Adrenal gland (tissue), 9 donors: ENCODE measurements at regions not wholly inside any gene's neighbourhood (a gene's known extent, or its start where the extent isn't known, plus 50 kb on each side); places are given as distances from the start of the nearest gene placed in this dataset.

Experiments used
- DNase-seq, 7 donors: peaks; one replicate each; pipeline ENCODE4 v3.0.0-alpha.2; 2019 to 2020
- H3K27ac ChIP-seq, 5 donors: fragments of 200-600 bp; sonication (generic) in 4 of 5; 1 replicate in 3 of 5; 2 replicates in 2 of 5; pipeline versions ENCODE4 v1.5.1 to v1.8.0; 2016 to 2020; ENCODE audit warnings: mild to moderate bottlenecking in 1 of 5
- H3K27me3 ChIP-seq: fragments of 200-600 bp; 2 replicates; pipeline ENCODE4 v1.8.0; 2021
- H3K36me3 ChIP-seq, 2 donors: fragments of 200-600 bp; replicated peaks in 1 of 2; 1 replicate in 1 of 2; 2 replicates in 1 of 2; pipeline versions ENCODE4 v1.5.1 to v1.8.0; 2018 to 2022
- H3K4me1 ChIP-seq, 2 donors: fragments of 200-600 bp; replicated peaks in 1 of 2; 1 replicate in 1 of 2; 2 replicates in 1 of 2; pipeline versions ENCODE4 v1.5.1 to v1.8.0; 2018 to 2021
- H3K4me3 ChIP-seq, 4 donors: fragments of 200-600 bp; sonication (generic) in 3 of 4; one replicate each; pipeline ENCODE4 v1.5.1; 2016 to 2018
- H3K9me3 ChIP-seq, 3 donors: fragments of 200-600 bp; sonication (generic) in 1 of 3; replicated peaks in 1 of 3; 1 replicate in 2 of 3; 2 replicates in 1 of 3; pipeline versions ENCODE4 v1.5.1 to v1.8.0; 2016 to 2021
- POLR2A ChIP-seq, 2 donors: fragments of 450-650 bp; IDR thresholded peaks; one replicate each; pipeline ENCODE4 v1.6.1; 2017; ENCODE audit warnings: antibody characterized with exemption in 2 of 2, mild to moderate bottlenecking in 2 of 2, moderate library complexity in 1 of 2
- WGBS, 4 donors: extraction: QIAGEN DNeasy Blood & Tissue Kit in 2 of 4; methylation state at CpG; one replicate each; pipeline versions ENCODE4 v1.1.5 to v1.1.7; 2013 to 2017; 5-methylcytosine and 5-hydroxymethylcytosine counted together
- intact Hi-C, 2 donors: fragments of 100-400 bp; cut with DNase I; formaldehyde crosslinking; loops; one replicate each; pipeline versions ENCODE4 v1.14.1 to v1.15.0; 2022 to 2023
- TF ChIP-seq, protein P1 (sequence below), 6 experiments: fragments of 450-650 bp in 4 of 6; fragments of 200-600 bp in 2 of 6; sonication (generic) in 1 of 6; IDR thresholded peaks; 1 replicate in 5 of 6; 2 replicates in 1 of 6; pipeline versions ENCODE4 v1.5.1 to v1.8.0; 2016 to 2021; ENCODE audit warnings: antibody characterized with exemption in 6 of 6, mild to moderate bottlenecking in 2 of 6, moderate library complexity in 1 of 6
- donor health status: healthy with polysubstance abuse.
- donor health status: Bipolar disorder and iron deficiency.
- donor health status: DM: yes; HTN: yes; CAD: no.
- donor health status: DM: no; HTN: no; CAD: no.
- donor health status: DM: no; HTN: no; CAD: no.

DNA sequence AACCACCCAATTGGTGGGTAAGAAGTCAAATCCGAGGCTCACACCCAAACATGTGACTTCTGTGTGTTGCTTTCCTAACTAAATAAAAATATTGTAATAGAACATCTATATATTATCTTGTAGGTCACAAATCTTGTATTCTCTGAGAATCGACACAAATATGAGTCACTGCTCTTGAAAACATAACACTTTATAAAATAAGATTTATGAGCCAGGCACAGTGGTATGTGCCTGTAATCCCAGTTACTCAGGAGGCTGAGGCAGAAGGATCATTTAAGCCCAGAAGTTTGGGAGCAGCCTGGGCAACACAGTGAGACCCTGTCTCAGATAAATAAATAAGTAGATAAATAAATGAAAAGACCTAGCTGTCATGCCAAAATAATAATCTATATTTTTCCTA is 624.1 kb downstream of the ANXA1 start:
- intact Hi-C loops, result no loop called here
- TF ChIP-seq POLR2A (IDR thresholded peaks at IDR 0.05), result no peak
- TF ChIP-seq, protein P1, sequence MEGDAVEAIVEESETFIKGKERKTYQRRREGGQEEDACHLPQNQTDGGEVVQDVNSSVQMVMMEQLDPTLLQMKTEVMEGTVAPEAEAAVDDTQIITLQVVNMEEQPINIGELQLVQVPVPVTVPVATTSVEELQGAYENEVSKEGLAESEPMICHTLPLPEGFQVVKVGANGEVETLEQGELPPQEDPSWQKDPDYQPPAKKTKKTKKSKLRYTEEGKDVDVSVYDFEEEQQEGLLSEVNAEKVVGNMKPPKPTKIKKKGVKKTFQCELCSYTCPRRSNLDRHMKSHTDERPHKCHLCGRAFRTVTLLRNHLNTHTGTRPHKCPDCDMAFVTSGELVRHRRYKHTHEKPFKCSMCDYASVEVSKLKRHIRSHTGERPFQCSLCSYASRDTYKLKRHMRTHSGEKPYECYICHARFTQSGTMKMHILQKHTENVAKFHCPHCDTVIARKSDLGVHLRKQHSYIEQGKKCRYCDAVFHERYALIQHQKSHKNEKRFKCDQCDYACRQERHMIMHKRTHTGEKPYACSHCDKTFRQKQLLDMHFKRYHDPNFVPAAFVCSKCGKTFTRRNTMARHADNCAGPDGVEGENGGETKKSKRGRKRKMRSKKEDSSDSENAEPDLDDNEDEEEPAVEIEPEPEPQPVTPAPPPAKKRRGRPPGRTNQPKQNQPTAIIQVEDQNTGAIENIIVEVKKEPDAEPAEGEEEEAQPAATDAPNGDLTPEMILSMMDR (IDR thresholded peaks at IDR 0.05), result no peak
- no peaks in the 10 kb centered on the region for H3K27me3 ChIP-seq
- no peak overlapping the region for H3K27ac ChIP-seq
- DNase-seq, result no peak
- H3K4me1 ChIP-seq, result no peaks in the 10 kb centered on the region
- 47 to 66% (median 62%) methylated on average over 2 of the region's 2 CpGs for WGBS, 4 donors
- H3K9me3 ChIP-seq, result no peaks in the 10 kb centered on the region
- H3K36me3 ChIP-seq, result no peaks in the 10 kb centered on the region
- no peak overlapping the region for H3K4me3 ChIP-seq

DNA sequence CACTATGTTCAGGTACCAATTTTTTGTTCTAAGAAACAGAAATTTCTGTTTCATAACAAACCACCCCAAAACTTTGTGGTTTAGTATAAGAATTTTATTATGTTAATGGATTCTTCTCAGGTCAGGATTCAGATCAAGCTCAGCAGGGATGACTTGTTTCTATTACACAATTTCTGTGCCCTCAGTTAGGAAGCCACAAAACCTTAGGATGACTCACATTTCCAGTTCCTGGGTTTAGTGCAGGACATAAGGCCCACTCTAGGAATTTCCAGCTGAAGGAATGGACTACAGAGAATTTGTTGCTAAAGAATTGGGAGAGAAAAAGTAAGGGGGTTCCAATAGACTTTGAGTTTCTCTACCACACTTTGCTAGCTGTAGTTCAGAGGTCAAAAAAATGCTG is 629.3 kb downstream of the ANXA1 start:
- Histone ChIP-seq H3K36me3 (no peaks in the 10 kb centered on the region), H3K9me3 (no peaks in the 10 kb centered on the region), H3K4me1 (no peaks in the 10 kb centered on the region), H3K4me3 (no peak overlapping the region), H3K27ac (no peak overlapping the region), H3K27me3 (no peaks in the 10 kb centered on the region)
- intact Hi-C loops, result no loop called here
- TF ChIP-seq POLR2A (IDR thresholded peaks at IDR 0.05), result no peak
- TF ChIP-seq, protein P1 (IDR thresholded peaks at IDR 0.05), result no peak
- DNase-seq, result no peak

DNA sequence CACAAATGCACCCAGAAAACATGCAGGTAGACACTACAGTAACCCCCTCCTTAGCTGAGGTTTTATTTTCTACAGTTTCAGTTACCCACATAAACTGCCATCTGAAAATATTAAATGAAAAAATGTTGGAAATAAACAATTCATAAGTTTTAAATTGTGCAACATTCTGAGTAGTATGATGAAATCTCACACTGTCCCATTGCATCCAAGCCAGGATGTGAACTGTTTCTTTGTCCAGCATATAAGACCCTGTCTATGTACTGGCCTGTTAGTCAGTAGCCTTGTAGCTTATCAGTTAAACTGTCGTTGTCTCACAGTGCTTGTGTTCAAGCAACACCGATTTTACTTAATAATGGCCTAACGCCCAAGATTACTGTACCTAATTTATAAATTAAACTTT is 630.5 kb downstream of the ANXA1 start:
- Histone ChIP-seq H3K4me3 (no peak overlapping the region), H3K4me1 (no peaks in the 10 kb centered on the region), H3K27me3 (no peaks in the 10 kb centered on the region), H3K36me3 (no peaks in the 10 kb centered on the region), H3K9me3 (no peaks in the 10 kb centered on the region), H3K27ac (no peak overlapping the region)
- 47 to 56% (median 52%) methylated on average over 3 of the region's 3 CpGs for WGBS, 4 donors
- TF ChIP-seq, protein P1 (IDR thresholded peaks at IDR 0.05), result no peak
- no peak for TF ChIP-seq POLR2A (IDR thresholded peaks at IDR 0.05)
- intact Hi-C loops, result no loop called here
- no peak for DNase-seq

DNA sequence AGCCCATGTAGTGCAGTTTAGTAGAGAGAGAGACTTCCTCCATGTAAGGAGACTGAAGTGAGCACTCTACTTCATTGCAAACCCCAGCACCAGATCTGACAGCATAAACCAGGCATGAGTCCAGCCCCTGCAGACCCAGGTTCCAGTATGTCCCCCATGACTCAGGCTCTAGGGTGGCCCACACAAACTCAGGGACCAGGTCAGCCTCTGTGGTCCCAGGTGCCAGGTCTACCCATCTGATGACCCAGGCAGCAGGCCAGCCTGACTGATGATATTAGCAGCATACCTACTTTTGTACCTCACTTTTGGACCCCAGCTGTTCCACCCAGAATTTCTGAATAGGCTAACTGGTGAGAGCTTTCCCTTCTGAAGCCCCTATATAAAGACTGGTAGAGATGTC is 647.8 kb downstream of the ANXA1 start:
- no peaks in the 10 kb centered on the region for H3K9me3 ChIP-seq
- no peaks in the 10 kb centered on the region for H3K4me1 ChIP-seq
- H3K27ac ChIP-seq, result no peak overlapping the region
- intact Hi-C loops, result no loop called here
- no peak for DNase-seq
- H3K36me3 ChIP-seq, result no peaks in the 10 kb centered on the region
- TF ChIP-seq POLR2A (IDR thresholded peaks at IDR 0.05), result no peak
- H3K4me3 ChIP-seq, result no peak overlapping the region
- no peaks in the 10 kb centered on the region for H3K27me3 ChIP-seq

DNA sequence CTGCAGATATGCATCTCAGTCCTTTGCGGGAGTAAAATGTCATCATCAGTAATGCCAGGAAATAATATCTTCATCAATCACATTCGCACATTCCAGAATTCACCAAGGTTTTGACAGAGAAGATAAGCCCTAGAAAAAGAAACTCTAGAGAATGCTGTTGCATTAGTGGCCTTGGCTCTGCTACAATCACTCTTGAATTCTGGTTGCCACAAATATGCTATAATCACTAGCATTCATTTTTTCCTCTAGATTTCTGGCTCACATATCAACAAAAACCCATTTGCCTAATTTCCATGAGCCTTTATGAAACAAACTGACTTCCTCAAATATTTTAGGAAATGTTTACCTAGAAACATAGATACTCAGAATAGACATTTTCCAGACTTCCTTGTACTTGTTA is 653.4 kb downstream of the ANXA1 start:
- Histone ChIP-seq H3K9me3 (no peaks in the 10 kb centered on the region), H3K4me1 (no peaks in the 10 kb centered on the region), H3K27me3 (no peaks in the 10 kb centered on the region), H3K27ac (no peak overlapping the region), H3K4me3 (no peak overlapping the region), H3K36me3 (no peaks in the 10 kb centered on the region)
- intact Hi-C loops, result no loop called here
- no peak for DNase-seq
- TF ChIP-seq POLR2A (IDR thresholded peaks at IDR 0.05), result no peak
- TF ChIP-seq, protein P1 (IDR thresholded peaks at IDR 0.05), result no peak
- WGBS, 4 donors, result 25 to 29% (median 28%) methylated on average over 2 of the region's 2 CpGs
